MCF 10A (cell line): ENCODE measurements at regions not wholly inside any gene's neighbourhood (a gene's known extent, or its start where the extent isn't known, plus 50 kb on each side); places are given as distances from the start of the nearest gene placed in this dataset.

Source experiments
- BruUV-seq: library from RNA; stranded (reverse); fragments of 400-500 nt; replicated peaks from 2 replicates; lab custom pipeline; 2021; lab: Mats Ljungman, UMichigan
- CTCF ChIA-PET: fragments of 300-600 bp; sonication (Branson Sonifier 250); formaldehyde crosslinking; extraction: SDS; loops from one replicate; lab custom pipeline; 2021; ENCODE audit warnings: antibody characterized with exemption, inconsistent platforms; lab: Yijun Ruan, JAX
- POLR2A ChIA-PET: fragments of 300-600, 350-650 bp; sonication (Branson Sonifier 250); formaldehyde crosslinking; extraction: SDS; loops from one replicate; lab custom pipeline; 2020; ENCODE audit warnings: antibody characterized with exemption, inconsistent platforms; lab: Yijun Ruan, JAX
- DNase-seq: peaks from one replicate; pipeline ENCODE4 v3.0.0-alpha.2; 2018; ENCODE audit not compliant: unreplicated experiment
- H3K27ac Mint-ChIP-seq: one replicate; pipeline ENCODE4 v1.8.0; 2022; ENCODE audit warnings: mild to moderate bottlenecking, low read depth, mixed read lengths; ENCODE audit not compliant: unreplicated experiment
- H3K27me3 Mint-ChIP-seq: one replicate; pipeline ENCODE4 v1.8.0; 2022; ENCODE audit warnings: mixed read lengths; ENCODE audit not compliant: insufficient read depth, unreplicated experiment
- H3K36me3 Mint-ChIP-seq: one replicate; pipeline ENCODE4 v1.8.0; 2022; ENCODE audit warnings: mild to moderate bottlenecking, moderate library complexity, mixed read lengths; ENCODE audit not compliant: insufficient read depth, unreplicated experiment
- H3K4me1 Mint-ChIP-seq: one replicate; pipeline ENCODE4 v1.8.0; 2022; ENCODE audit warnings: mixed read lengths; ENCODE audit not compliant: insufficient read depth, unreplicated experiment
- H3K4me3 Mint-ChIP-seq: one replicate; pipeline ENCODE4 v1.8.0; 2022; ENCODE audit warnings: mild to moderate bottlenecking, moderate library complexity, mixed read lengths; ENCODE audit not compliant: unreplicated experiment
- H3K9me3 Mint-ChIP-seq: one replicate; pipeline ENCODE4 v1.8.0; 2022; ENCODE audit warnings: mixed read lengths; ENCODE audit not compliant: unreplicated experiment
- CTCF ChIP-seq: fragments of 200-600 bp; IDR thresholded peaks from one replicate; pipeline ENCODE4 v1.8.0; 2022; ENCODE audit warnings: antibody characterized with exemption, mild to moderate bottlenecking; ENCODE audit not compliant: unreplicated experiment
- intact Hi-C: fragments of 100-400 bp; cut with micrococcal nuclease; formaldehyde crosslinking; loops from 2 replicates; pipeline ENCODE4 v1.14.1; 2022

GRCh38 chr6:66390393-66390792 is 683.4 kb upstream of the EYS start:
- H3K4me3 Mint-ChIP-seq, result no peak overlapping the region
- BruUV-seq, result no TSS peak

GRCh38 chr6:66376001-66376400 is 669.0 kb upstream of the EYS start:
- BruUV-seq, result no TSS peak
- Mint-ChIP-seq H3K4me3 (no peak overlapping the region), H3K27me3 (no peaks in the 10 kb centered on the region), H3K9me3 (no peaks in the 10 kb centered on the region), H3K27ac (no peak overlapping the region), H3K4me1 (peaks cover 21% of the 10 kb centered on the region), H3K36me3 (no peaks in the 10 kb centered on the region)
- TF ChIP-seq CTCF, result no peak
- DNase-seq, result peak; percentile 52
- POLR2A ChIA-PET, result no interaction called here
- CTCF ChIA-PET, result no interaction called here
- intact Hi-C loops, result no loop called here

More at GRCh38 chr6:66390393-66390792, 683.4 kb upstream of the EYS start:
- TF ChIP-seq CTCF, result no peak
- H3K27me3 Mint-ChIP-seq, result no peaks in the 10 kb centered on the region
- H3K9me3 Mint-ChIP-seq, result no peaks in the 10 kb centered on the region
- H3K4me1 Mint-ChIP-seq, result no peaks in the 10 kb centered on the region
- POLR2A ChIA-PET, result no interaction called here
- intact Hi-C loops, result no loop called here
- CTCF ChIA-PET, result interaction anchor here (0.6 to 1.4 kb wide), 2 partner anchors 165 to 648 kb away, joined by 3 read pairs; no protein-coding TSS in a partner anchor
- no peak overlapping the region for H3K27ac Mint-ChIP-seq
- H3K36me3 Mint-ChIP-seq, result no peaks in the 10 kb centered on the region
- DNase-seq, result no peak

- no TSS peak for BruUV-seq
- intact Hi-C loops, result no loop called here
- H3K4me3 Mint-ChIP-seq, result no peak overlapping the region
- H3K9me3 Mint-ChIP-seq, result no peaks in the 10 kb centered on the region
- no peak for DNase-seq
- H3K4me1 Mint-ChIP-seq, result no peaks in the 10 kb centered on the region
- ChIA-PET CTCF (no interaction called here), POLR2A (interaction anchor here (0.6 to 0.7 kb wide), 2 partner anchors 127 to 1873 kb away, joined by 3 read pairs; no protein-coding TSS in a partner anchor)
- no peaks in the 10 kb centered on the region for H3K27me3 Mint-ChIP-seq
- no peak for TF ChIP-seq CTCF
- H3K36me3 Mint-ChIP-seq, result no peaks in the 10 kb centered on the region
- no peak overlapping the region for H3K27ac Mint-ChIP-seq
These were observed 662.4 kb upstream of the EYS start for GRCh38 chr6:66369407-66369806.

DNA sequence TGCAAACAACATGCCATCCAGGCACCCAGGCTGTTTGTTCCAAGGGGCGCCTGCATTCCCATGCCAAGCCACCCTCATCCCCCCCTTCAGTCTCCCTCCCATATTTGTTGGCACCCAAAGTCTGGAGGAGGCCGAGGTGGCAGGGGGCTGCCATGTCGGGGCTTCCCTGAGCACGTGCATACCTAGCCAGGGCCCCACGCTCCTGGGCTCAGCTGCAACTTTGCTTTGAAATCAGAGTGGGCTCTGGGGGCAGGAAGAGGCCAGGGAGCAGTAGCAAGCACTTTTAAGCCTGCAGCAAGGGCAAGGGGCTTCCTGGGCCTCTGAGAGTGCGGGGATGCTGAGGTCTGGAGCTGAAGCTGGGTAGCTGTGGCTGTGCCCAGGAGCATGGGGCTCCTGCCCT is 655.9 kb upstream of the EYS start:
- H3K9me3 Mint-ChIP-seq, result no peaks in the 10 kb centered on the region
- CTCF ChIA-PET, result interaction anchor here (1.2 kb wide), 1 partner anchor 29 kb away, joined by 3 read pairs; no protein-coding TSS in a partner anchor
- no peaks in the 10 kb centered on the region for H3K36me3 Mint-ChIP-seq
- POLR2A ChIA-PET, result no interaction called here
- BruUV-seq, result no TSS peak
- H3K27me3 Mint-ChIP-seq, result no peaks in the 10 kb centered on the region
- TF ChIP-seq CTCF, result no peak
- DNase-seq, result no peak
- intact Hi-C loops, result no loop called here
- H3K27ac Mint-ChIP-seq, result no peak overlapping the region
- H3K4me3 Mint-ChIP-seq, result no peak overlapping the region
- H3K4me1 Mint-ChIP-seq, result no peaks in the 10 kb centered on the region
